K562 (cell line): ENCODE measurements at regions not wholly inside any gene's neighbourhood (a gene's known extent, or its start where the extent isn't known, plus 50 kb on each side); places are given as distances from the start of the nearest gene placed in this dataset.

Experiments
- DDX20 ChIP-seq: fragments of 450-650 bp; IDR thresholded peaks from 2 replicates; pipeline ENCODE4 v1.6.1; 2016; ENCODE audit warnings: missing genetic modification characterization, low read depth, mild to moderate bottlenecking, missing compliant biosample characterization, moderate library complexity
- LEF1 ChIP-seq: fragments of 450-650 bp; IDR thresholded peaks from 2 replicates; pipeline ENCODE4 v1.6.1; 2016; ENCODE audit warnings: mild to moderate bottlenecking
- MXD1 ChIP-seq: fragments of 250-450 bp; sonication (Bioruptor Pico); IDR thresholded peaks from 2 replicates; pipeline ENCODE4 v1.8.0; 2021; ENCODE audit warnings: borderline replicate concordance, mild to moderate bottlenecking, moderate library complexity; ENCODE audit not compliant: poor library complexity, severe bottlenecking
- POLR2AphosphoS5 ChIP-seq: IDR thresholded peaks from 2 replicates; pipeline ENCODE4 v1.6.1; 2011; ENCODE audit warnings: mild to moderate bottlenecking, low read depth, low read length, moderate library complexity; ENCODE audit not compliant: control insufficient read depth, insufficient read depth
- RB1 ChIP-seq: fragments of 450-650 bp; IDR thresholded peaks from 2 replicates; pipeline ENCODE4 v1.6.1; 2017; ENCODE audit warnings: low read depth, mild to moderate bottlenecking
- RBM34 ChIP-seq: fragments of 200-400 bp; formaldehyde crosslinking; IDR thresholded peaks from 2 replicates; pipeline ENCODE4 v1.6.1; 2018; ENCODE audit warnings: low read length, borderline replicate concordance; ENCODE audit not compliant: insufficient read depth
- SFPQ ChIP-seq: fragments of 200-400 bp; formaldehyde crosslinking; IDR thresholded peaks from 2 replicates; pipeline ENCODE4 v1.6.1; 2017; ENCODE audit warnings: mild to moderate bottlenecking, low read depth, low read length, moderate library complexity
- SMAD4 ChIP-seq: fragments of 250-450 bp; sonication (Bioruptor Pico); conservative IDR thresholded peaks from 2 replicates; pipeline ENCODE4 v1.8.0; 2021; ENCODE audit warnings: inconsistent platforms, mild to moderate bottlenecking, moderate library complexity
- TCF3 ChIP-seq: sonication (generic); formaldehyde crosslinking; IDR thresholded peaks from 2 replicates; pipeline ENCODE4 v1.4.0; 2020; ENCODE audit warnings: mild to moderate bottlenecking, missing genetic modification reagents
- TFAM ChIP-seq: fragments of 250-450 bp; sonication (Bioruptor Pico); conservative IDR thresholded peaks from 2 replicates; pipeline ENCODE4 v1.5.0; 2021; ENCODE audit warnings: mild to moderate bottlenecking, moderate library complexity
- TSHZ1 ChIP-seq: fragments of 250-450 bp; sonication (Bioruptor Pico); IDR thresholded peaks from 2 replicates; pipeline ENCODE4 v1.4.0; 2020; ENCODE audit warnings: mild to moderate bottlenecking, moderate library complexity
- ZFP91 ChIP-seq: sonication (generic); formaldehyde crosslinking; IDR thresholded peaks from 2 replicates; pipeline ENCODE4 v1.8.0; 2022; ENCODE audit warnings: mild to moderate bottlenecking, missing genetic modification reagents
- ZNF133 ChIP-seq: fragments of 250-450 bp; sonication (Bioruptor Pico); IDR thresholded peaks from 2 replicates; pipeline ENCODE4 v1.4.0; 2020; ENCODE audit warnings: mild to moderate bottlenecking
- ZNF232 ChIP-seq: sonication (generic); formaldehyde crosslinking; IDR thresholded peaks from 2 replicates; pipeline ENCODE4 v1.8.0; 2022; ENCODE audit warnings: mild to moderate bottlenecking, missing genetic modification reagents

- no peak for TF ChIP-seq DDX20
- TF ChIP-seq LEF1 = 0 out of 2 replicates have a peak, but pooled peaks have one; percentile 49
- TF ChIP-seq TCF3 (CRISPR knock-in tag) = peak; percentile 41
- TF ChIP-seq TFAM (CRISPR knock-in tag) = no peak
- TF ChIP-seq RB1 = no peak
- no peak for TF ChIP-seq ZNF133 (CRISPR knock-in tag)
- TF ChIP-seq TSHZ1 = no peak
- no peak for TF ChIP-seq SMAD4 (CRISPR knock-in tag)
- TF ChIP-seq ZNF232 (CRISPR knock-in tag) = no peak
- no peak for TF ChIP-seq RBM34
- no peak for TF ChIP-seq POLR2AphosphoS5
- TF ChIP-seq ZFP91 (CRISPR knock-in tag) = no peak
- no peak for TF ChIP-seq SFPQ
- TF ChIP-seq MXD1 (CRISPR knock-in tag) = no peak
Observed at GRCh38 chr20:53738945-53739798, 145.5 kb upstream of the ZNF217 start (continued).
